GM19023 (cell line): ENCODE measurements at regions not wholly inside any gene's neighbourhood (a gene's known extent, or its start where the extent isn't known, plus 50 kb on each side); places are given as distances from the start of the nearest gene placed in this dataset.
"Not testable (repeated sequence)": the region's sequence is repeated elsewhere in the genome, so short reads cannot be mapped to it uniquely, and the experiment has no call there.

Experiments used
- ATAC-seq: cut with Tn5 transposase; IDR thresholded peaks from one replicate; pipeline ENCODE4 v1.9.1; 2021; ENCODE audit warnings: mild to moderate bottlenecking, moderate library complexity; ENCODE audit not compliant: unreplicated experiment

DNA sequence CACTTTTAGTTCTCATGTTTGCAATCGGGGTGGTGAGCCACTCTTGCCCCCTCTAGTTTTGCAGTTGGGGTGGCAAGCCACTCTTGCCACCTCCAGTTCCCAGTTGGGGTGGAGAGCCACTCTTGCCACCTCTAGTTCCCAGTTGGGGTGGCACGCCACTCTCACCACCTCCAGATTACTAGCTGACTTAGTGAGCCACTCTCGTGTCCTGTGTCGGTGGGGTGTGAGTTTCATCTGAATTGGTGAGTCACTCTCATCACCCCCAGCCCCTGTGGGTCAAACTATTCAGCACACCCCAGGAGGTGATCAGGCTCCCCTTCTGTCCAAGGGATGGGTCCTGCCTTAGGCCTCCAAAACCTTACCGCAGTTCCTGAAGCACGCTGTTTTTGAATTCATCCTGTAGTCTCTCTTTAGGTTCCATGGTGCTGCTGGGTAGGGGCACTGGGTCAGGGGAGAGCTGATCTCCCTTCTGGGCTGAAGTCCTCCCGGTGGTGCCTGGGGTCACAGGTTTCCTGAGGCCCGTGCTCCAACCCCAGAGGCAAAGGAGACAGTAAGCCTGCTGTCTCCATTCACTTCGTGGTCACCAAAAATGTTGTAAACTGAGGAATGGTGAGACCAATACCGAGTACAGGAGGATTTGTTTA lies 224.2 kb upstream of the SYNCRIP start:
- ATAC-seq, result no peak

- ATAC-seq, result no peak
Measured at GRCh38 chr6:85866370-85866730, 223.7 kb upstream of the SYNCRIP start.

GRCh38 chr6:85865420-85866369 lies 223.0 kb upstream of the SYNCRIP start:
- ATAC-seq, result peak; percentile 65

DNA sequence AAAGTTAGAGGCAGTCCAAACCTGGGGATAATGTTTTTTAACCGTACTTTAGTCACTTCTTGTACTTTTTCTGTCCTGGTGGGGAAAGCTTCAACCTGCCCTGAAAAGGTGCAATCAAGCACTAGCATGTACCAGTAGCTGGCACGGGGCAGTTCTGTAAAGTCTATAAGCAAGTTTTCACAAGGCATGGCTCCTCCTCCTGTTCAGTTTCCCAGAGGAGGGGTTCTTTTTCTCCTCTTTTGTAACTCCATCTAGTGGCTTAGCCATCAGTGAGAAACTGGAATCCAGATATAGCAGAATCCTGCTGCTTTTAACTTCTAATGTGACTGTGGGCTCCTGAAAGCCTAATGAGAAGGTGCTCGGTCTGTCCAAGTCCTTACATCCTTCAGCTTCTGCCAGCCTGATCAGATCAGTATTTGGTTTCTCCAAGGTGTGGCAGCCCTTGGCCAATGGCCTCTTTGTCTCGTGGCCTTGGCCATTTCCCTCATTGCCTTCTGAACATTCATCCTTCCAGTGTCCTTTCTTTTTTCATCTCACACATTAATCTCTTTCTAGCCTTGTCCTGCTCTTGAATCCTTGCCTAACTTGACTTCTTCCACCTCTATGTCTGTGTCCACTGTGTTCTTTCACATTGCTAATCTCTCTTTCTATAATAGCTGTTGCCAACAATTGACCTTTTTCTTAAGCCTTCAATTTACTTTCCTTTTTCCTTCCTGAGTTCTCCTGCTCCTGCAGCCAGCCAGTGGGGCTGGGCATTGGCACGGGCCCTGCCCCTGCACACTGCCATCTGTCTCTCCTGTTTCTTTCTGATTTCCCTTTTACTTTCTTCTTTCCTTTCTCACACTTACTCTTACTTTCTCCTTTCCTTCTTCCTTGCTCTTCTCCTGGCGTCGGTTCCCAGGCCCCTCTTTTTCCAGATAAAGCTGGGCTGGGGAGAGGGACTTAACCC lies 222.0 kb upstream of the SYNCRIP start:
- ATAC-seq, result no peak

GRCh38 chr6:85856235-85856634 lies 213.5 kb upstream of the SYNCRIP start:
- ATAC-seq, result no peak

GRCh38 chr6:85838351-85839119 lies 195.8 kb upstream of the SYNCRIP start:
- ATAC-seq, result not testable (repeated sequence)

GRCh38 chr6:85828973-85829372 lies 186.3 kb upstream of the SYNCRIP start:
- no peak for ATAC-seq

DNA sequence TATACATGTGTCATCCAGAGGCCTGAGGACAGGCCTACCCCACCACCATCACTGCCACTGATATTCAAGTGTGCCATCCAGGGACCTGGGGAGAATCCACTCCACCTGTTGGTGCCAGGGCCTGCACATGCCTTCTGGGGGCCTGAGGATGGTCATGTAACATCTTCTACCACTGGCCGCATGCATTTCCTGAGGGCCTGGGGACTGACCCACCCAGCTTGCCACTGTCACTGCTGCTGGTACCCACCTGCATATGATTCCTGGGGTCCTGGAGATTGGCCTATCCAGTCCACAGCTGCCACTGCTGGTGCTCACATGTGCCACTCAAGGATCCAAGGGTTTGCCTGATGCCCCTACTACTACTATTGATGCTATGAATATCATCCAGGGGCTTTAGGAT lies 184.3 kb upstream of the SYNCRIP start:
- no peak for ATAC-seq

GRCh38 chr6:85824329-85824728 lies 181.6 kb upstream of the SYNCRIP start:
- no peak for ATAC-seq

DNA sequence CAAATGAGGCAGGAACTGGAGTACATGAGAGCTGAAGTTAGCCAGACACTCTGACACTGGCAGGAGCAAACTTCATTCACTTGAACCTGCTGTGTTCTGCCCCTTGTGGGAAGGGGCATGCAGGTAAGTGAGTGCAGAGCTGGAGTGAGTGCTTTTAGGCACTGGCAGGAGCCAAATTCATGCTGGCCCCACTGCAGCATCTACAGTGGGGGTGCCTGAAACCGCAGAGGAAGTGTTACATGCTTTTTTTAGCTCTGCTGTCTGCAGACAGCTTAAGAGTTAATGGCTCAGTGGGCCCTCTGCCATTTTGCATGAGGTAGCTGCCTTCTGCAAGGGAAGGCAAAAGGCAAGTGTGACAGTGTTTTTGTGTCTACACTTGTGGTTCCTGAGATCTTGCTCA lies 167.9 kb upstream of the SYNCRIP start:
- no peak for ATAC-seq

GRCh38 chr6:85803721-85804120 lies 161.0 kb upstream of the SYNCRIP start:
- ATAC-seq, result no peak

GRCh38 chr6:85802162-85802561 lies 159.5 kb upstream of the SYNCRIP start:
- no peak for ATAC-seq

- no peak for ATAC-seq
Measured at GRCh38 chr6:85798931-85799652, 156.4 kb upstream of the SYNCRIP start.

- no peak for ATAC-seq
Measured at GRCh38 chr6:85797993-85798392, 155.3 kb upstream of the SYNCRIP start.

GRCh38 chr6:85795945-85796344 lies 153.3 kb upstream of the SYNCRIP start:
- no peak for ATAC-seq

GRCh38 chr6:85792254-85792653 lies 149.6 kb upstream of the SYNCRIP start:
- no peak for ATAC-seq

- no peak for ATAC-seq
Measured at GRCh38 chr6:85775883-85776282, 133.2 kb upstream of the SYNCRIP start.

GRCh38 chr6:85772641-85773040 lies 130.0 kb upstream of the SYNCRIP start:
- ATAC-seq, result no peak

DNA sequence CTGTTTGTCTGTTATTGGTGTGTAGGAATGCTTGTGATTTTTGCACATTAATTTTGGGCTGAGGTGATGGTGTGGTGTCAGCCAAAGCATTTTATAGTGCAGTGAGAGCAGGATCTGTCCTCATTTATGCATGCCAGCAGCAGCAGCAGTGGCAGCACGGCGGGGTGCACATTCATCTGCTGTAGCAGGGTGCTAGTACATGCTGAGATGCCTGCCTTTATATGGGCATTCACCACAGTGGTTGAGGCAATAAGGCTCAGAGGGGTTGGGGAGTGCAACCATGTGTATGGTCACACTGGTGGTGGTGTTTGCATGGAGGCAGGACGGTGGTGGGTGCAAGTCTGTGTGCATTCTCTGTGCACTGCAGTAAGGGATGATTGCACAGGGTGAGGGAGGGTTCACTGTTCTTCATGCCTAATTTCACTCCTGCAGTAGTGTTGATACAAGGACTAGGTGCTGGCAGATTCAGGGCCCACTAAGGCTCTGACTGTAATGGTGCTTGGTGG lies 129.3 kb upstream of the SYNCRIP start:
- ATAC-seq, result no peak

DNA sequence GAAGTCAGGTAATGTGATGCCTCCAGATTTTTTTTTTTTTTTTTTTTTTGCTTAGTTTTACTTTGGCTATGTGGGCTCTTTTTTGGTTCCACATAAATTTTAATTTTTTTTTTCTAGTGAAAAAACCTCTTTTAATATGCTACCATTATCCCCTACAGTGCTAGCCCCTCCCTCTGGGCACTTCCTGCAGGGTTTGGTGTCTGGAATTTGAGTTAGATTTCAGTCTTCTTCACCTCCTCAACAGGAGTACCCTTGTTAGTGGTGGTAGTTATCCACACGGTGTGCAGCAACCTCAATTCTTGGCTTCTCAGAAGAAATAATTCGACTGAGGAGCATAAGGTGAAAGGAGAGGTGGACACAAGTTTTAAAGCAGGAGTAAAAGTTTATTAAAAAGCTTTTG lies 128.8 kb upstream of the SYNCRIP start:
- ATAC-seq, result no peak
